ENCODE measurements at regions not wholly inside any gene's neighbourhood (a gene's known extent, or its start where the extent isn't known, plus 50 kb on each side); places are given as distances from the start of the nearest gene placed in this dataset.

DNA sequence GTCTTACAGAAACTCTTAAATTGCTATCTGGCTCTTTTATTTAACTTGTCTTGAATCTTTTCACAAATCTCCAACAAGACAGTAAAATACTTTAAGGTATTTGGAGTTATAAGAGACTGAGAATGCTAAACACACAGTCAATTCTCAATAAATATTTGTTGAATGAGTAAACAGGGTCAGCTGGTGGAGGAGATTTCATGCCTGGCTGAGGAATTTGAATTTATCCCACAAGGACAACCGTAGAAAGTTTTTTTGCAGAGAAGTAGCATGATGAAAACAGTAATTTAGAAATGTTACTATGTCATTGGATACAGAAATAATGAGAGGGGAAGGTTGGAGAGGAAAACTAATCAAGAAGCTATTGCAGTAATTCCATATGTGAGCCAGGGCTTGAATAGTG lies 1223.7 kb downstream of the PCDH17 start:
- H3K79me2 ChIP-seq (replicated peaks; ENCODE audit: insufficient read depth): no peaks in the 10 kb centered on the region
- H3K4me2 ChIP-seq: no peak overlapping the region
- peaks cover 4% of the 10 kb centered on the region for H3K9me3 Mint-ChIP-seq
- no peak overlapping the region for H3K27ac ChIP-seq (ENCODE audit: low read depth)
- DNase-seq (ENCODE audit: low spot score): no peak
- H3K36me3 ChIP-seq (ENCODE audit: insufficient read depth): no peaks in the 10 kb centered on the region
- H3K36me3 Mint-ChIP-seq (ENCODE audit: low read depth): peaks cover 3% of the 10 kb centered on the region; the same call in 2 of the 3 replicates
- no peak for TF ChIP-seq NANOG (IDR thresholded peaks at IDR 0.05; ENCODE audit: borderline replicate concordance)
- TF ChIP-seq, protein P1, sequence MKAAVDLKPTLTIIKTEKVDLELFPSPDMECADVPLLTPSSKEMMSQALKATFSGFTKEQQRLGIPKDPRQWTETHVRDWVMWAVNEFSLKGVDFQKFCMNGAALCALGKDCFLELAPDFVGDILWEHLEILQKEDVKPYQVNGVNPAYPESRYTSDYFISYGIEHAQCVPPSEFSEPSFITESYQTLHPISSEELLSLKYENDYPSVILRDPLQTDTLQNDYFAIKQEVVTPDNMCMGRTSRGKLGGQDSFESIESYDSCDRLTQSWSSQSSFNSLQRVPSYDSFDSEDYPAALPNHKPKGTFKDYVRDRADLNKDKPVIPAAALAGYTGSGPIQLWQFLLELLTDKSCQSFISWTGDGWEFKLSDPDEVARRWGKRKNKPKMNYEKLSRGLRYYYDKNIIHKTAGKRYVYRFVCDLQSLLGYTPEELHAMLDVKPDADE (IDR thresholded peaks at IDR 0.05): no peak
- no peaks in the 10 kb centered on the region for H3K27me3 ChIP-seq (ENCODE audit: insufficient read depth)
- H3K4me3 Mint-ChIP-seq: no peak overlapping the region
- peaks cover 5% of the 10 kb centered on the region for H3K27me3 Mint-ChIP-seq (ENCODE audit: insufficient read depth, low read depth, poor library complexity)
- no peak overlapping the region for H2AFZ ChIP-seq
- H3K9me2 ChIP-seq (ENCODE audit: insufficient read depth): no peaks in the 10 kb centered on the region
- no peaks in the 10 kb centered on the region for H3K4me1 Mint-ChIP-seq
- no peak overlapping the region for H3K27ac Mint-ChIP-seq
- H4K20me1 ChIP-seq (replicated peaks; ENCODE audit: insufficient read depth): no peaks in the 10 kb centered on the region
- no peak overlapping the region for H3K4me3 ChIP-seq
- ATAC-seq: no peak
- no peaks in the 10 kb centered on the region for H3F3A ChIP-seq (replicated peaks; ENCODE audit: low read depth)
- H3K4me1 ChIP-seq (ENCODE audit: insufficient read depth): no peaks in the 10 kb centered on the region

DNA sequence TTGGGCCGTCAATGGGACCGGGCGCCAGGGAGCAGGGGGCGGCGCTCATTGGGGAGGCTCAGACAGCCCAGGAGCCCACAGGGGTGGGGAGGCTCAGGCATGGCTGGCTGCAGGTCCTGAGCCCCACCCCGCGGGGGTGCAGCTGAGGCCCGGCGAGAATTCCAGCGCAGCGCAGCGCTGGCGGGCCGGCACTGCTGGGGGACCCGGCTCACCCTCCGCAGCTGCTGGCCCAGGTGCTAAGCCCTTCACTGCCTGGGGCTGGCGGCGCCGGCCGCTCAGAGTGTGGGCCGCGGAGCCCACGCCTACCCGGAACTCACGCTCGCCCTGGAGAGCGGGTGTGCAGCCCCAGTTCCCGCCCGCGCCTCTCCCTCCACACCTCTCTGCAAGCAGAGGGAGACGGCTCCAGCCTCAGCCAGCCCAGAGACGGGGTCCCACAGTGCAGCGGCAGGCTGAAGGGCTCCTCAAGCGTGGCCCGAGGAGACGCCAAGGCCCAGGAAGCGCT lies 1227.4 kb downstream of the PCDH17 start:
- peaks cover 6% of the 10 kb centered on the region; the same call in 2 of the 3 replicates for H3K9me3 Mint-ChIP-seq
- no peak for DNase-seq (ENCODE audit: low spot score)

More for the DNA sequence above, 1227.4 kb downstream of the PCDH17 start:
- ATAC-seq: peak; percentile 61
- no peaks in the 10 kb centered on the region for H3F3A ChIP-seq (replicated peaks; ENCODE audit: low read depth)
- peak overlapping the region; percentile 83; the same call in 1 of the 2 replicates for H2AFZ ChIP-seq
- H3K27ac ChIP-seq (ENCODE audit: low read depth): no peak overlapping the region
- H3K27me3 ChIP-seq (ENCODE audit: insufficient read depth): no peaks in the 10 kb centered on the region
- Mint-ChIP-seq H3K27ac (no peak overlapping the region), H3K36me3 (ENCODE audit: low read depth) (peaks cover 3% of the 10 kb centered on the region; the same call in 2 of the 3 replicates), H3K27me3 (ENCODE audit: insufficient read depth, low read depth, poor library complexity) (peaks cover 5% of the 10 kb centered on the region), H3K4me3 (no peak overlapping the region), H3K4me1 (no peaks in the 10 kb centered on the region)
- H4K20me1 ChIP-seq (replicated peaks; ENCODE audit: insufficient read depth): no peaks in the 10 kb centered on the region
- H3K9me2 ChIP-seq (ENCODE audit: insufficient read depth): no peaks in the 10 kb centered on the region
- H3K4me2 ChIP-seq: no peak overlapping the region
- H3K79me2 ChIP-seq (replicated peaks; ENCODE audit: insufficient read depth): no peaks in the 10 kb centered on the region
- TF ChIP-seq STAT1 (IDR thresholded peaks at IDR 0.05; ENCODE audit: unreplicated experiment): no peak
- TF ChIP-seq, protein P2, sequence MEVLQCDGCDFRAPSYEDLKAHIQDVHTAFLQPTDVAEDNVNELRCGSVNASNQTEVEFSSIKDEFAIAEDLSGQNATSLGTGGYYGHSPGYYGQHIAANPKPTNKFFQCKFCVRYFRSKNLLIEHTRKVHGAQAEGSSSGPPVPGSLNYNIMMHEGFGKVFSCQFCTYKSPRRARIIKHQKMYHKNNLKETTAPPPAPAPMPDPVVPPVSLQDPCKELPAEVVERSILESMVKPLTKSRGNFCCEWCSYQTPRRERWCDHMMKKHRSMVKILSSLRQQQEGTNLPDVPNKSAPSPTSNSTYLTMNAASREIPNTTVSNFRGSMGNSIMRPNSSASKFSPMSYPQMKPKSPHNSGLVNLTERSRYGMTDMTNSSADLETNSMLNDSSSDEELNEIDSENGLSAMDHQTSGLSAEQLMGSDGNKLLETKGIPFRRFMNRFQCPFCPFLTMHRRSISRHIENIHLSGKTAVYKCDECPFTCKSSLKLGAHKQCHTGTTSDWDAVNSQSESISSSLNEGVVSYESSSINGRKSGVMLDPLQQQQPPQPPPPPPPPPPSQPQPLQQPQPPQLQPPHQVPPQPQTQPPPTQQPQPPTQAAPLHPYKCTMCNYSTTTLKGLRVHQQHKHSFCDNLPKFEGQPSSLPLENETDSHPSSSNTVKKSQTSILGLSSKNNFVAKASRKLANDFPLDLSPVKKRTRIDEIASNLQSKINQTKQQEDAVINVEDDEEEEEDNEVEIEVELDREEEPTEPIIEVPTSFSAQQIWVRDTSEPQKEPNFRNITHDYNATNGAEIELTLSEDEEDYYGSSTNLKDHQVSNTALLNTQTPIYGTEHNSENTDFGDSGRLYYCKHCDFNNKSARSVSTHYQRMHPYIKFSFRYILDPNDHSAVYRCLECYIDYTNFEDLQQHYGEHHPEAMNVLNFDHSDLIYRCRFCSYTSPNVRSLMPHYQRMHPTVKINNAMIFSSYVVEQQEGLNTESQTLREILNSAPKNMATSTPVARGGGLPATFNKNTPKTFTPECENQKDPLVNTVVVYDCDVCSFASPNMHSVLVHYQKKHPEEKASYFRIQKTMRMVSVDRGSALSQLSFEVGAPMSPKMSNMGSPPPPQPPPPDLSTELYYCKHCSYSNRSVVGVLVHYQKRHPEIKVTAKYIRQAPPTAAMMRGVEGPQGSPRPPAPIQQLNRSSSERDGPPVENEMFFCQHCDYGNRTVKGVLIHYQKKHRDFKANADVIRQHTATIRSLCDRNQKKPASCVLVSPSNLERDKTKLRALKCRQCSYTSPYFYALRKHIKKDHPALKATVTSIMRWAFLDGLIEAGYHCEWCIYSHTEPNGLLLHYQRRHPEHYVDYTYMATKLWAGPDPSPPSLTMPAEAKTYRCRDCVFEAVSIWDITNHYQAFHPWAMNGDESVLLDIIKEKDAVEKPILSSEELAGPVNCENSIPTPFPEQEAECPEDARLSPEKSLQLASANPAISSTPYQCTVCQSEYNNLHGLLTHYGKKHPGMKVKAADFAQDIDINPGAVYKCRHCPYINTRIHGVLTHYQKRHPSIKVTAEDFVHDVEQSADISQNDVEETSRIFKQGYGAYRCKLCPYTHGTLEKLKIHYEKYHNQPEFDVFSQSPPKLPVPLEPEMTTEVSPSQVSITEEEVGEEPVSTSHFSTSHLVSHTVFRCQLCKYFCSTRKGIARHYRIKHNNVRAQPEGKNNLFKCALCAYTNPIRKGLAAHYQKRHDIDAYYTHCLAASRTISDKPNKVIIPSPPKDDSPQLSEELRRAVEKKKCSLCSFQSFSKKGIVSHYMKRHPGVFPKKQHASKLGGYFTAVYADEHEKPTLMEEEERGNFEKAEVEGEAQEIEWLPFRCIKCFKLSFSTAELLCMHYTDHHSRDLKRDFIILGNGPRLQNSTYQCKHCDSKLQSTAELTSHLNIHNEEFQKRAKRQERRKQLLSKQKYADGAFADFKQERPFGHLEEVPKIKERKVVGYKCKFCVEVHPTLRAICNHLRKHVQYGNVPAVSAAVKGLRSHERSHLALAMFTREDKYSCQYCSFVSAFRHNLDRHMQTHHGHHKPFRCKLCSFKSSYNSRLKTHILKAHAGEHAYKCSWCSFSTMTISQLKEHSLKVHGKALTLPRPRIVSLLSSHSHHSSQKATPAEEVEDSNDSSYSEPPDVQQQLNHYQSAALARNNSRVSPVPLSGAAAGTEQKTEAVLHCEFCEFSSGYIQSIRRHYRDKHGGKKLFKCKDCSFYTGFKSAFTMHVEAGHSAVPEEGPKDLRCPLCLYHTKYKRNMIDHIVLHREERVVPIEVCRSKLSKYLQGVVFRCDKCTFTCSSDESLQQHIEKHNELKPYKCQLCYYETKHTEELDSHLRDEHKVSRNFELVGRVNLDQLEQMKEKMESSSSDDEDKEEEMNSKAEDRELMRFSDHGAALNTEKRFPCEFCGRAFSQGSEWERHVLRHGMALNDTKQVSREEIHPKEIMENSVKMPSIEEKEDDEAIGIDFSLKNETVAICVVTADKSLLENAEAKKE (CRISPR knock-in tag; IDR thresholded peaks at IDR 0.05): no peak
- TF ChIP-seq EZH2phosphoT487 (IDR thresholded peaks at IDR 0.05; ENCODE audit: unreplicated experiment): no peak
- TF ChIP-seq JUNB (IDR thresholded peaks at IDR 0.05; ENCODE audit: unreplicated experiment): no peak
- no peaks in the 10 kb centered on the region for H3K4me1 ChIP-seq (ENCODE audit: insufficient read depth)
- no peak overlapping the region for H3K4me3 ChIP-seq
- no peaks in the 10 kb centered on the region for H3K36me3 ChIP-seq (ENCODE audit: insufficient read depth)

All from GM23338 (cell line).